ENCODE measurements at regions not wholly inside any gene's neighbourhood (a gene's known extent, or its start where the extent isn't known, plus 50 kb on each side); places are given as distances from the start of the nearest gene placed in this dataset.
"Not testable (repeated sequence)": the region's sequence is repeated elsewhere in the genome, so short reads cannot be mapped to it uniquely, and the experiment has no call there.

DNA sequence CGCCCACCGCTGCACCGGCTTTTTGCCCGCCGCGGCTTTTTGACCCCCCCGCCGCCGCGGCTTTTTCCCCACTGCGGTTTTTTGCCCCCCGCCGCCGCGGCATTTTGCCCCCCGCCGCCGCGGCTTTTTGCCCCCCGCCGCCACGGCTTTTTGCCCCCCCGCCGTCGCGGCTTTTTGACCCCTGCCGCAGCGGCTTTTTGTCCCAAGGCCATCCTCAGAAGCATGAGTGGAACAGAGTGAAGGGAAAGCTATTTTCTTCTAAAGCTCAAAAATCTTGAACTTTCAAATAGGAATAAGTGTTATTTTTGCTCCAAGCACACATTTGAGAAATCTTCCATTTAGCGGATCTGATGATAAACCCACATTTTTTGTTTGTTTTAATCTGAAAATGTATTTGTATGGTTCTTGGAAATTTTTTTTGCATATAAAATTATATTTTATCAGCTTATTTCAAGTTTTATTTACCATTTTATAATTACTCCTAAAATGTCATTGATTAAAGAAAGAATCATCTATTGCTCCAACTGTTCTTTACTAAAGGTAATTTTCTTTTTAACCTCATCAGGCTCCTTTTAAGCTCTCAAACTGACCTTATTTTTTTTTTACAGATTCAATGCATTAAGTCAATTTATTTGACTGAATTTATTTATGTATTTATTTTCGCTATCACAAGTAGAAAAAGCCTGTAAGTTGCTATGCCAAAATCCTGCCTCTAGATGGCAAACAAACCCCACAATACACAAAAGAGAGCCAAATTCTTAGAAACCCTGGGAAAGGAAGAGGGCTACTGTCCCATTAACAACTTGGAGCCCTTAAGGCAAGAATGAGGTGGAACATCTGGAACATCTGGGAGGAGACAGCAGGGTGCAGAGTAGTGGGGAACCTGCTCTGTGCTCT, 460.3 kb downstream of the ZNF33B start:
- H3K4me1 ChIP-seq (ENCODE audit: control insufficient read depth, low read length); H3K36me3 ChIP-seq (ENCODE audit: control insufficient read depth, low read length); H4K20me1 ChIP-seq (ENCODE audit: control insufficient read depth, insufficient read depth, low read depth, low read length); H3K27me3 ChIP-seq (ENCODE audit: control insufficient read depth, low read length); H3K4me3 ChIP-seq (ENCODE audit: low read length); H3K4me2 ChIP-seq (ENCODE audit: low read length); H3K9me2 ChIP-seq (replicated peaks; ENCODE audit: control insufficient read depth, low read length); H3K79me2 ChIP-seq (ENCODE audit: control insufficient read depth, low read length); H3F3A ChIP-seq (ENCODE audit: control insufficient read depth, insufficient read depth); H3K27ac ChIP-seq (ENCODE audit: low read depth, low read length); H3K9me3 ChIP-seq (ENCODE audit: control insufficient read depth, insufficient read depth, low read length): not testable (repeated sequence)
- TF ChIP-seq, protein P1, sequence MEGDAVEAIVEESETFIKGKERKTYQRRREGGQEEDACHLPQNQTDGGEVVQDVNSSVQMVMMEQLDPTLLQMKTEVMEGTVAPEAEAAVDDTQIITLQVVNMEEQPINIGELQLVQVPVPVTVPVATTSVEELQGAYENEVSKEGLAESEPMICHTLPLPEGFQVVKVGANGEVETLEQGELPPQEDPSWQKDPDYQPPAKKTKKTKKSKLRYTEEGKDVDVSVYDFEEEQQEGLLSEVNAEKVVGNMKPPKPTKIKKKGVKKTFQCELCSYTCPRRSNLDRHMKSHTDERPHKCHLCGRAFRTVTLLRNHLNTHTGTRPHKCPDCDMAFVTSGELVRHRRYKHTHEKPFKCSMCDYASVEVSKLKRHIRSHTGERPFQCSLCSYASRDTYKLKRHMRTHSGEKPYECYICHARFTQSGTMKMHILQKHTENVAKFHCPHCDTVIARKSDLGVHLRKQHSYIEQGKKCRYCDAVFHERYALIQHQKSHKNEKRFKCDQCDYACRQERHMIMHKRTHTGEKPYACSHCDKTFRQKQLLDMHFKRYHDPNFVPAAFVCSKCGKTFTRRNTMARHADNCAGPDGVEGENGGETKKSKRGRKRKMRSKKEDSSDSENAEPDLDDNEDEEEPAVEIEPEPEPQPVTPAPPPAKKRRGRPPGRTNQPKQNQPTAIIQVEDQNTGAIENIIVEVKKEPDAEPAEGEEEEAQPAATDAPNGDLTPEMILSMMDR (IDR thresholded peaks at IDR 0.05; ENCODE audit: low read depth, low read length, poor library complexity, severe bottlenecking), result peak; percentile 24

DNA sequence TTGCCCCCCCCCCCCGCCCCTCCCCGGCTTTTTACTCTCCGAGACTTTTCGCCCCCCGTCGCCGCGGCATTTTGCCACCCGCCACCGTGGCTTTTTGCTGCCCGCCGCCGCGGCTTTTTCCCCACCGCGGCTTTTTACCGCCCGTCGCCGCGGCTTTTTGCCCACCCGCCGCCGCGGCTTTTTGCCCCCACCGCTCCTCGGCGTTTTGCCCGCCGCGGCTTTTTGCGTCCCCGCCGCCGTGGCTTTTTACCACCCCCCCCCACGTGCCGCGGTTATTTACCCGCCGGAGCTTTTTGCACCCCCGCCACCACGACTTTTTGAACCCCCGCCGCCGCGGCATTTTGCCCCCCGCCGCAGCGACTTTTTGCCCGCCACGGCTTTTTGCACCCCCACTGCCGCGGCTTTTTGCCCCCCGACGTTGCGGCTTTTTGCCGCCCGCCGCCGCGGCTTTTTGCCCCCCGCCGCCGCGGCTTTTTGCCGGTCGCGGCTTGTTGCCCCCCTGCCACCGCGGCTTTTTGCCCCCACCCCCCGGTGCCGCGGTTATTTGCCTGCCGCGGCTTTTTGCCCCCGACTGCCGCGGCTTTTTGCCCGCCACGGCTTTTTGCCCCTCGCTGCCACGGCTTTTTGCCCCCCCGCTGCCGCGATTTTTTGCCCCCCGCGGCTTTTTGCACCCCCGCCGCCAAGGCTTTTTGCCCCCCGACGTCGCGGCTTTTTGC, 461.1 kb downstream of the ZNF33B start:
- no peaks in the 10 kb centered on the region for H3K79me2 ChIP-seq (ENCODE audit: control insufficient read depth, low read length)
- H3K4me1 ChIP-seq (ENCODE audit: control insufficient read depth, low read length), result no peaks in the 10 kb centered on the region
- H3K9me3 ChIP-seq (ENCODE audit: control insufficient read depth, insufficient read depth, low read length), result peaks cover under 1% of the 10 kb centered on the region; the same call in 1 of the 2 replicates
- no peaks in the 10 kb centered on the region for H4K20me1 ChIP-seq (ENCODE audit: control insufficient read depth, insufficient read depth, low read depth, low read length)
- no peak overlapping the region for H3K4me2 ChIP-seq (ENCODE audit: low read length)
- no peaks in the 10 kb centered on the region for H3K27me3 ChIP-seq (ENCODE audit: control insufficient read depth, low read length)
- no peak overlapping the region for H3K27ac ChIP-seq (ENCODE audit: low read depth, low read length)
- H3K4me3 ChIP-seq (ENCODE audit: low read length), result no peak overlapping the region
- H3F3A ChIP-seq (ENCODE audit: control insufficient read depth, insufficient read depth), result no peaks in the 10 kb centered on the region
- no peaks in the 10 kb centered on the region for H3K36me3 ChIP-seq (ENCODE audit: control insufficient read depth, low read length)
- no peaks in the 10 kb centered on the region for H3K9me2 ChIP-seq (replicated peaks; ENCODE audit: control insufficient read depth, low read length)
- TF ChIP-seq, protein P1 (IDR thresholded peaks at IDR 0.05; ENCODE audit: low read depth, low read length, poor library complexity, severe bottlenecking), result no peak
- no peak for TF ChIP-seq EZH2phosphoT487 (IDR thresholded peaks at IDR 0.05; ENCODE audit: borderline replicate concordance, low read length)

DNA sequence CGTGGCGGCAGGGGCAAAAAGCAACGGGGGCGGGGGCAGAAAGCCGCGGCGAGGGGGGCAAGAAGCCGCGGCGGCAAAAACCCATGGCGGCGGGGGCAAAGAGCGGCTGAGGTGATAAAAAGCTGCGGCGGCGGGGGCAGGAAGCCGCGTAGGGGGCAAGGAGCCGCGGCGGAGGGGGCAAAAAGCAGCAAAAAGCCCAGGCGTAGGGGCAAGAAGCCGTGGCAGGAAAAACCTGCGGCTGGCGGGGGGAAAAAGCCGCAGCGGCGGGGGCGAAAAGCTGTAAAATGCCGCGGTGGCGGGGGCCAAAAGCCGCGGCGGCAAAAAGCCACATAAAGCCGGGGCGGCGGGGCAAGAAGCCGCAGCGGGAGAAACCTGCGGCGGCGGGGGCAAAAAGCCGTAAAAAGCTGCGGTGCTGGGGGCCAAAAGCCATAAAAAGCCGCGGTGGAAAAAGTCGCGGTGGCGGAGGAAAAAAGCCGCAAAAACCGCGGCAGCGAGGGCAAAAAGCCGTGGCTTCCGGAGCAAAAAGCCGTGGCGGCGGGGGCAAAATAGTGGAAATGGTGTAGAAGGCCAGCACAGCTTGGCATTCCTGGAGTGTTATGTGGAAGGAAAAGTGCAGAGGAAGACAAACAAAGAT, 487.8 kb downstream of the ZNF33B start:
- Histone ChIP-seq H3K4me1 (ENCODE audit: control insufficient read depth, low read length) (no peaks in the 10 kb centered on the region), H3K9me3 (ENCODE audit: control insufficient read depth, insufficient read depth, low read length) (peaks cover 11% of the 10 kb centered on the region; the same call in 1 of the 2 replicates), H3K36me3 (ENCODE audit: control insufficient read depth, low read length) (no peaks in the 10 kb centered on the region), H3F3A (ENCODE audit: control insufficient read depth, insufficient read depth) (no peaks in the 10 kb centered on the region), H3K79me2 (ENCODE audit: control insufficient read depth, low read length) (no peaks in the 10 kb centered on the region), H3K4me2 (ENCODE audit: low read length) (no peak overlapping the region), H3K27ac (ENCODE audit: low read depth, low read length) (no peak overlapping the region), H3K9me2 (replicated peaks; ENCODE audit: control insufficient read depth, low read length) (no peaks in the 10 kb centered on the region), H3K27me3 (ENCODE audit: control insufficient read depth, low read length) (no peaks in the 10 kb centered on the region), H3K4me3 (ENCODE audit: low read length) (no peak overlapping the region), H4K20me1 (ENCODE audit: control insufficient read depth, insufficient read depth, low read depth, low read length) (no peaks in the 10 kb centered on the region)
- no peak for TF ChIP-seq EZH2phosphoT487 (IDR thresholded peaks at IDR 0.05; ENCODE audit: borderline replicate concordance, low read length)
- TF ChIP-seq, protein P1 (IDR thresholded peaks at IDR 0.05; ENCODE audit: low read depth, low read length, poor library complexity, severe bottlenecking), result no peak
